ENCODE measurements at regions not wholly inside any gene's neighbourhood (a gene's known extent, or its start where the extent isn't known, plus 50 kb on each side); places are given as distances from the start of the nearest gene placed in this dataset.

DNA sequence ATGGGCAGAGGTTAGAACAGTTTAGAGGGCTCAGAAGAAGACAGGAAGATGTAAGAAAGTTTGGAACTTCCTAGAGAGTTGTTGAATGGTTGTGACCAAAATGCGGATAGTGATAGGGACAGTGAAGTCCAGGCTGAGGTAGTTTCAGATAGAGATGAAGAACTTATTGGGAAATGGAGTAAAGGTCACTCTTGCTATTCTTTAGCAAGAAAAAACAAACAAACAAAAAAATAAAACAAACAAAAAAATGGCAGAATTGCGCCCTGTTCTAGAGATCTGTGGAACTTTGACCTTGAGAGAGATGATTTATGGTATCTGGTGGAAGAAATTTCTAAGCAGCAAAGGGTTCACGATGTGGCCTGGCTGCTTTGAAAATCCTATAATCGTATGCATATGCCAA, 185.1 kb upstream of the SFRP2 start:
- no peak overlapping the region for H2AFZ ChIP-seq (ENCODE audit: low read depth, low read length)
- TF ChIP-seq CTCF (IDR thresholded peaks at IDR 0.05; ENCODE audit: insufficient read depth, low read depth, low read length) (no peak), EZH2 (IDR thresholded peaks at IDR 0.05; ENCODE audit: insufficient read depth, low read length) (no peak)
- Mint-ChIP-seq H3K4me3 (ENCODE audit: unreplicated experiment) (no peak overlapping the region), H3K27ac (ENCODE audit: unreplicated experiment) (no peak overlapping the region), H3K4me1 (ENCODE audit: low read depth, unreplicated experiment) (peaks cover 19% of the 10 kb centered on the region), H3K9me3 (ENCODE audit: unreplicated experiment) (peaks cover 23% of the 10 kb centered on the region), H3K27me3 (ENCODE audit: low read depth, unreplicated experiment) (no peaks in the 10 kb centered on the region), H3K36me3 (ENCODE audit: low read depth, unreplicated experiment) (peaks cover 3% of the 10 kb centered on the region)
- H3K4me3 ChIP-seq (ENCODE audit: insufficient read depth, low read depth, low read length): no peak overlapping the region
- H3K9ac ChIP-seq (ENCODE audit: low read length): no peak overlapping the region
- H3K4me1 ChIP-seq (ENCODE audit: insufficient read depth, low read length): no peaks in the 10 kb centered on the region
- H3K79me2 ChIP-seq (ENCODE audit: insufficient read depth, low read length): no peaks in the 10 kb centered on the region
- peaks cover 10% of the 10 kb centered on the region for H3K9me3 ChIP-seq (ENCODE audit: insufficient read depth, low read depth, low read length)
- H3K27ac ChIP-seq (ENCODE audit: low read depth, low read length): no peak overlapping the region
- no peak overlapping the region for H3K4me2 ChIP-seq (ENCODE audit: low read length)
- no peaks in the 10 kb centered on the region for H4K20me1 ChIP-seq (ENCODE audit: insufficient read depth, low read length)
- no peaks in the 10 kb centered on the region for H3K36me3 ChIP-seq (ENCODE audit: insufficient read depth, low read length)
- FAIRE-seq (no peak), DNase-seq (ENCODE audit: low read depth) (no peak)
- no peaks in the 10 kb centered on the region for H3K27me3 ChIP-seq (ENCODE audit: insufficient read depth, low read length)

DNA sequence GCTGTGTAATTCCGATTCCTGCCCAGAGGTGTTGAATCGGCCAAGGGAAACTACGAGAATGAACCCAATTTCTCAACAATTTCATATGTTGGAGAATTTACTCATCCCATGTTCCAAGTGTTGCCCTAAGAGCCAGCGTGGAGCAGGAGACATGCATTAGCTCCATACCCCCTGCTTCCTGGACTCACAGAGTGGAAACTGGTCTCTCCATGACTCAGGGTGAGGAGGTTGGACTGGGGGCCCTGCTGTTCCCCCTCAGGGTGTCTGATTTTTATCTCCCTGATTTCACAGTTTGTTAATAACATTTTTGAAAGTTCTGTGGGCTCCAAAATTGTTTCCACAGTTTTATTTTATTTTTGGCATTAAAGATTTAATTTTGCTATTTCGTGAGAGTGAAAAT, 183.0 kb upstream of the SFRP2 start:
- Histone ChIP-seq H3K27me3 (ENCODE audit: insufficient read depth, low read length) (no peaks in the 10 kb centered on the region), H4K20me1 (ENCODE audit: insufficient read depth, low read length) (no peaks in the 10 kb centered on the region), H3K4me1 (ENCODE audit: insufficient read depth, low read length) (no peaks in the 10 kb centered on the region), H3K27ac (ENCODE audit: low read depth, low read length) (no peak overlapping the region), H3K79me2 (ENCODE audit: insufficient read depth, low read length) (no peaks in the 10 kb centered on the region), H3K4me2 (ENCODE audit: low read length) (no peak overlapping the region), H3K4me3 (ENCODE audit: insufficient read depth, low read depth, low read length) (no peak overlapping the region), H3K9me3 (ENCODE audit: insufficient read depth, low read depth, low read length) (peaks cover 10% of the 10 kb centered on the region), H3K9ac (ENCODE audit: low read length) (no peak overlapping the region), H2AFZ (ENCODE audit: low read depth, low read length) (no peak overlapping the region), H3K36me3 (ENCODE audit: insufficient read depth, low read length) (no peaks in the 10 kb centered on the region)
- Mint-ChIP-seq H3K27ac (ENCODE audit: unreplicated experiment) (no peak overlapping the region), H3K4me1 (ENCODE audit: low read depth, unreplicated experiment) (peaks cover 14% of the 10 kb centered on the region), H3K27me3 (ENCODE audit: low read depth, unreplicated experiment) (no peaks in the 10 kb centered on the region), H3K36me3 (ENCODE audit: low read depth, unreplicated experiment) (peaks cover 3% of the 10 kb centered on the region), H3K4me3 (ENCODE audit: unreplicated experiment) (no peak overlapping the region), H3K9me3 (ENCODE audit: unreplicated experiment) (peaks cover 23% of the 10 kb centered on the region)
- DNase-seq (ENCODE audit: low read depth) (no peak), FAIRE-seq (no peak)
- TF ChIP-seq CTCF (IDR thresholded peaks at IDR 0.05; ENCODE audit: insufficient read depth, low read depth, low read length): no peak
- no peak for TF ChIP-seq EZH2 (IDR thresholded peaks at IDR 0.05; ENCODE audit: insufficient read depth, low read length)

DNA sequence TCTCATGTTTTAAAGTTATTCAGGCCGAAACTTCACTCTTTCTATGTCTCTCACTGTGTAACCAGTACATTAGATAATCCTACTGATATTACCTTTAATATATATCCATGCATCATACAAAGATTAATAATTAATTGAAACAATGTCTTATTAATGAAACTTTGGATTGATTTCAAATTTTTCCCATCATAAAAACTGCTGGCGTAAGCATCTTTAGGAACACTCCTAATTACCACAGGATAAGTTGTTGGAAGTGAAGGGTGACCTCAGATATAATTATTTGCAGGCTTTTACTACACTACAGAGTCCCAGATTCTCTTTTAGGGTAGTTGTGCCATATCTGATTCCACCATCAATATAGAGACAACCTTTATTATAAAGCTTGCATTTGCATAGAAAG, 181.3 kb upstream of the SFRP2 start:
- H3K27me3 ChIP-seq (ENCODE audit: insufficient read depth, low read length): no peaks in the 10 kb centered on the region
- Mint-ChIP-seq H3K9me3 (ENCODE audit: unreplicated experiment) (peaks cover 15% of the 10 kb centered on the region), H3K27ac (ENCODE audit: unreplicated experiment) (no peak overlapping the region), H3K36me3 (ENCODE audit: low read depth, unreplicated experiment) (peaks cover 3% of the 10 kb centered on the region), H3K4me3 (ENCODE audit: unreplicated experiment) (no peak overlapping the region), H3K4me1 (ENCODE audit: low read depth, unreplicated experiment) (peaks cover 14% of the 10 kb centered on the region), H3K27me3 (ENCODE audit: low read depth, unreplicated experiment) (no peaks in the 10 kb centered on the region)
- no peak for FAIRE-seq
- no peak overlapping the region for H3K9ac ChIP-seq (ENCODE audit: low read length)
- no peaks in the 10 kb centered on the region for H3K4me1 ChIP-seq (ENCODE audit: insufficient read depth, low read length)
- H4K20me1 ChIP-seq (ENCODE audit: insufficient read depth, low read length): no peaks in the 10 kb centered on the region
- H3K36me3 ChIP-seq (ENCODE audit: insufficient read depth, low read length): no peaks in the 10 kb centered on the region
- TF ChIP-seq CTCF (IDR thresholded peaks at IDR 0.05; ENCODE audit: insufficient read depth, low read depth, low read length) (no peak), EZH2 (IDR thresholded peaks at IDR 0.05; ENCODE audit: insufficient read depth, low read length) (no peak)
- H3K27ac ChIP-seq (ENCODE audit: low read depth, low read length): no peak overlapping the region
- DNase-seq (ENCODE audit: low read depth): no peak
- no peaks in the 10 kb centered on the region for H3K79me2 ChIP-seq (ENCODE audit: insufficient read depth, low read length)
- H3K4me2 ChIP-seq (ENCODE audit: low read length): no peak overlapping the region
- H3K9me3 ChIP-seq (ENCODE audit: insufficient read depth, low read depth, low read length): peaks cover 3% of the 10 kb centered on the region
- H3K4me3 ChIP-seq (ENCODE audit: insufficient read depth, low read depth, low read length): no peak overlapping the region
- no peak overlapping the region for H2AFZ ChIP-seq (ENCODE audit: low read depth, low read length)
